ENCODE measurements at regions not wholly inside any gene's neighbourhood (a gene's known extent, or its start where the extent isn't known, plus 50 kb on each side); places are given as distances from the start of the nearest gene placed in this dataset.
"Not testable (repeated sequence)": the region's sequence is repeated elsewhere in the genome, so short reads cannot be mapped to it uniquely, and the experiment has no call there.

GRCh38 chr12:68507657-68508056 lies 103.0 kb upstream of the RAP1B start:
- no peak for DNase-seq (ENCODE audit: low spot score)

- no peak for DNase-seq (ENCODE audit: low spot score)
These were observed 102.1 kb upstream of the RAP1B start for GRCh38 chr12:68508576-68508975.

- DNase-seq (ENCODE audit: low spot score) = no peak
These were observed 101.5 kb upstream of the RAP1B start for GRCh38 chr12:68509242-68509641.

- DNase-seq (ENCODE audit: low spot score) = no peak
These were observed 100.3 kb upstream of the RAP1B start for GRCh38 chr12:68510397-68510796.

- DNase-seq (ENCODE audit: low spot score) = no peak
These were observed 95.8 kb upstream of the RAP1B start for GRCh38 chr12:68514807-68515411.

GRCh38 chr12:68515793-68516192 lies 94.9 kb upstream of the RAP1B start:
- no peak for DNase-seq (ENCODE audit: low spot score)

- DNase-seq (ENCODE audit: low spot score) = peak; percentile 58
These were observed 89.3 kb upstream of the RAP1B start for GRCh38 chr12:68521321-68521839.

- DNase-seq (ENCODE audit: low spot score) = no peak
These were observed 88.7 kb upstream of the RAP1B start for GRCh38 chr12:68521848-68522502.

GRCh38 chr12:68529466-68529865 lies 81.2 kb upstream of the RAP1B start:
- no peak for DNase-seq (ENCODE audit: low spot score)

GRCh38 chr12:68529869-68530268 lies 80.8 kb upstream of the RAP1B start:
- no peak for DNase-seq (ENCODE audit: low spot score)

- no peak for DNase-seq (ENCODE audit: low spot score)
These were observed 80.4 kb upstream of the RAP1B start for GRCh38 chr12:68530299-68530698.

- DNase-seq (ENCODE audit: low spot score) = peak; percentile 27
These were observed 79.7 kb upstream of the RAP1B start for GRCh38 chr12:68530965-68531364.

- no peak for DNase-seq (ENCODE audit: low spot score)
These were observed 78.4 kb upstream of the RAP1B start for GRCh38 chr12:68532204-68532886.

- DNase-seq (ENCODE audit: low spot score) = no peak
These were observed 77.8 kb upstream of the RAP1B start for GRCh38 chr12:68532887-68533248.

GRCh38 chr12:68534108-68534507 lies 76.6 kb upstream of the RAP1B start:
- DNase-seq (ENCODE audit: low spot score) = no peak

GRCh38 chr12:68536885-68537485 lies 73.7 kb upstream of the RAP1B start:
- no peak for DNase-seq (ENCODE audit: low spot score)

- no peak for DNase-seq (ENCODE audit: low spot score)
These were observed 73.1 kb upstream of the RAP1B start for GRCh38 chr12:68537571-68537970.

GRCh38 chr12:68538726-68539614 lies 71.7 kb upstream of the RAP1B start:
- peak; percentile 76 for DNase-seq (ENCODE audit: low spot score)

- no peak for DNase-seq (ENCODE audit: low spot score)
These were observed 71.1 kb upstream of the RAP1B start for GRCh38 chr12:68539615-68539952.

GRCh38 chr12:68540768-68541167 lies 69.9 kb upstream of the RAP1B start:
- not testable (repeated sequence) for DNase-seq (ENCODE audit: low spot score)

GRCh38 chr12:68547318-68547717 lies 63.4 kb upstream of the RAP1B start:
- not testable (repeated sequence) for DNase-seq (ENCODE audit: low spot score)
